ENCODE measurements at regions not wholly inside any gene's neighbourhood (a gene's known extent, or its start where the extent isn't known, plus 50 kb on each side); places are given as distances from the start of the nearest gene placed in this dataset.

GRCh38 chr4:10196191-10196590 is 79.6 kb upstream of the WDR1 start:
- H3K9me3 ChIP-seq, result no peaks in the 10 kb centered on the region
- no peak overlapping the region for H3K4me3 ChIP-seq
- DNase-seq, result no peak
- no peaks in the 10 kb centered on the region for H3K27me3 ChIP-seq (replicated peaks in 1 of 7)
- no peaks in the 10 kb centered on the region for H3K4me1 ChIP-seq
- no peak overlapping the region for H3K27ac ChIP-seq
- no peaks in the 10 kb centered on the region for H3K36me3 ChIP-seq
- intact Hi-C loops (cut with DNase I; ENCODE audit: low total_unique reads), result no loop called here
- WGBS, 5 donors, result 75 to 93% (median 87%) methylated on average over 1 of the region's 1 CpG
- TF ChIP-seq CTCF (IDR thresholded peaks at IDR 0.05 in 8 of 11, conservative IDR thresholded peaks at IDR 0.05 in 3 of 11), result no peak
- TF ChIP-seq POLR2AphosphoS5 (IDR thresholded peaks at IDR 0.05), result no peak
- TF ChIP-seq POLR2A (IDR thresholded peaks at IDR 0.05), result no peak

- intact Hi-C loops (cut with DNase I; ENCODE audit: low total_unique reads), result no loop called here
- H3K36me3 ChIP-seq, result no peaks in the 10 kb centered on the region
- no peaks in the 10 kb centered on the region for H3K27me3 ChIP-seq (replicated peaks in 1 of 7)
- H3K27ac ChIP-seq, result no peak overlapping the region
- TF ChIP-seq CTCF (IDR thresholded peaks at IDR 0.05 in 8 of 11, conservative IDR thresholded peaks at IDR 0.05 in 3 of 11), result no peak
- no peak for TF ChIP-seq POLR2AphosphoS5 (IDR thresholded peaks at IDR 0.05)
- TF ChIP-seq POLR2A (IDR thresholded peaks at IDR 0.05), result no peak
- no peak for DNase-seq
- 30 to 35% (median 32%) methylated on average over 3 of the region's 3 CpGs for WGBS, 5 donors
- no peaks in the 10 kb centered on the region for H3K9me3 ChIP-seq
- H3K4me3 ChIP-seq, result no peak overlapping the region
- no peaks in the 10 kb centered on the region for H3K4me1 ChIP-seq
Observed at GRCh38 chr4:10192331-10192730, 75.7 kb upstream of the WDR1 start.

- DNase-seq, result no peak
Observed at GRCh38 chr4:10188400-10189004, 71.9 kb upstream of the WDR1 start.

More at GRCh38 chr4:10188400-10189004, 71.9 kb upstream of the WDR1 start:
- no peaks in the 10 kb centered on the region for H3K9me3 ChIP-seq
- H3K27ac ChIP-seq, result no peak overlapping the region
- H3K4me1 ChIP-seq, result peaks cover 0 to 10% (median 0%) of the 10 kb centered on the region in 6 donors
- TF ChIP-seq POLR2A (IDR thresholded peaks at IDR 0.05) (no peak), CTCF (IDR thresholded peaks at IDR 0.05 in 8 of 11, conservative IDR thresholded peaks at IDR 0.05 in 3 of 11) (no peak), POLR2AphosphoS5 (IDR thresholded peaks at IDR 0.05) (no peak)
- H3K4me3 ChIP-seq, result no peak overlapping the region
- no peaks in the 10 kb centered on the region for H3K36me3 ChIP-seq
- H3K27me3 ChIP-seq (replicated peaks in 1 of 7), result no peaks in the 10 kb centered on the region
- intact Hi-C loops (cut with DNase I; ENCODE audit: low total_unique reads), result no loop called here
- 82 to 97% (median 89%) methylated on average over 2 of the region's 2 CpGs for WGBS, 5 donors

All from spleen (tissue), 11 donors.